HEK293 (cell line): ENCODE measurements at regions not wholly inside any gene's neighbourhood (a gene's known extent, or its start where the extent isn't known, plus 50 kb on each side); places are given as distances from the start of the nearest gene placed in this dataset.

ENCODE experiments used
- CTCF ChIA-PET: fragments of 350-600 bp; formaldehyde crosslinking; extraction: SDS; loops from one replicate; lab custom pipeline; 2021; ENCODE audit warnings: antibody characterized with exemption; lab: Yijun Ruan, JAX
- POLR2A ChIA-PET: fragments of 300-600 bp; formaldehyde crosslinking; extraction: SDS; loops from one replicate; lab custom pipeline; 2020; ENCODE audit warnings: antibody characterized with exemption, inconsistent platforms; lab: Yijun Ruan, JAX
- H3K27ac ChIP-seq: fragments of 200-500 bp; sonication (Bioruptor generic); 2 replicates; pipeline ENCODE4 v1.5.1; 2014; ENCODE audit warnings: low read depth, low read length, control low read depth, inconsistent platforms; ENCODE audit errors: extremely low read depth
- H3K36me3 ChIP-seq, 2 experiments: fragments of 200-500 bp in 1 of 2; sonication (Bioruptor generic) in 1 of 2; 1 replicate in 1 of 2; 2 replicates in 1 of 2; pipeline ENCODE4 v1.5.1; 2014 to 2017; ENCODE audit warnings: inconsistent platforms in 2 of 2, low read length in 2 of 2; ENCODE audit not compliant: control insufficient read depth in 2 of 2, insufficient read depth in 1 of 2
- H3K4me1 ChIP-seq: fragments of 200-500 bp; sonication (Bioruptor generic); 2 replicates; pipeline ENCODE4 v1.5.1; 2014; ENCODE audit warnings: mild to moderate bottlenecking, low read length, inconsistent platforms; ENCODE audit not compliant: control insufficient read depth, insufficient read depth
- H3K4me3 ChIP-seq: 2 replicates; pipeline ENCODE4 v1.5.1; 2011; ENCODE audit warnings: low read depth, mild to moderate bottlenecking, control low read depth, low read length, moderate library complexity
- H3K9me3 ChIP-seq: fragments of 200-500 bp; sonication (Bioruptor generic); 2 replicates; pipeline ENCODE4 v1.5.1; 2014; ENCODE audit warnings: low read depth, low read length, inconsistent platforms; ENCODE audit not compliant: control insufficient read depth, insufficient read depth
- ELK4 ChIP-seq: IDR thresholded peaks from 2 replicates; pipeline ENCODE4 v1.6.1; 2011; ENCODE audit warnings: mild to moderate bottlenecking, low read depth, low read length, borderline replicate concordance
- GLI2 ChIP-seq: fragments of 450-650 bp; formaldehyde crosslinking; IDR thresholded peaks from 2 replicates; pipeline ENCODE4; 2017; ENCODE audit warnings: missing biosample characterization, missing genetic modification characterization, low read depth, borderline replicate concordance
- GLIS2 ChIP-seq: fragments of 450-650 bp; formaldehyde crosslinking; IDR thresholded peaks from 2 replicates; pipeline ENCODE4 v1.5.1; 2016; ENCODE audit warnings: missing biosample characterization, missing genetic modification characterization
- MYNN ChIP-seq: fragments of 450-650 bp; formaldehyde crosslinking; IDR thresholded peaks from 2 replicates; pipeline ENCODE4 v1.5.1; 2016; ENCODE audit warnings: missing biosample characterization, missing genetic modification characterization, borderline replicate concordance
- ZBTB7A ChIP-seq: fragments of 450-650 bp; formaldehyde crosslinking; IDR thresholded peaks from 2 replicates; pipeline ENCODE4 v1.5.1; 2016; ENCODE audit warnings: low read depth, missing biosample characterization, missing genetic modification characterization
- ZIC2 ChIP-seq: fragments of 450-650 bp; formaldehyde crosslinking; IDR thresholded peaks from 2 replicates; pipeline ENCODE4 v1.5.1; 2016; ENCODE audit warnings: missing biosample characterization, missing genetic modification characterization
- ZNF121 ChIP-seq: fragments of 450-650 bp; formaldehyde crosslinking; IDR thresholded peaks from 2 replicates; pipeline ENCODE4 v1.5.1; 2016; ENCODE audit warnings: missing biosample characterization, missing genetic modification characterization
- ZNF155 ChIP-seq: fragments of 450-650 bp; formaldehyde crosslinking; IDR thresholded peaks from 2 replicates; pipeline ENCODE4 v1.5.1; 2016; ENCODE audit warnings: missing biosample characterization, missing genetic modification characterization
- ZNF23 ChIP-seq: fragments of 450-650 bp; formaldehyde crosslinking; IDR thresholded peaks from 2 replicates; pipeline ENCODE4 v1.5.1; 2016; ENCODE audit warnings: missing biosample characterization, missing genetic modification characterization, borderline replicate concordance
- ZNF324 ChIP-seq: fragments of 450-650 bp; formaldehyde crosslinking; IDR thresholded peaks from 2 replicates; pipeline ENCODE4 v1.5.1; 2016; ENCODE audit warnings: missing biosample characterization, missing genetic modification characterization
- ZNF362 ChIP-seq: fragments of 450-650 bp; formaldehyde crosslinking; IDR thresholded peaks from 2 replicates; pipeline ENCODE4 v1.5.1; 2016; ENCODE audit warnings: missing biosample characterization, missing genetic modification characterization
- ZNF37A ChIP-seq: fragments of 450-650 bp; IDR thresholded peaks from 2 replicates; pipeline ENCODE4 v1.5.1; 2018; ENCODE audit warnings: missing biosample characterization, missing genetic modification characterization
- ZNF398 ChIP-seq: fragments of 450-650 bp; formaldehyde crosslinking; IDR thresholded peaks from 2 replicates; pipeline ENCODE4 v1.5.1; 2017; ENCODE audit warnings: missing biosample characterization, missing genetic modification characterization
- ZNF416 ChIP-seq: fragments of 450-650 bp; formaldehyde crosslinking; IDR thresholded peaks from 2 replicates; pipeline ENCODE4 v1.5.1; 2016; ENCODE audit warnings: missing biosample characterization, missing genetic modification characterization
- ZNF510 ChIP-seq: fragments of 450-650 bp; formaldehyde crosslinking; IDR thresholded peaks from 2 replicates; pipeline ENCODE4 v1.5.1; 2018; ENCODE audit warnings: mild to moderate bottlenecking, missing genetic modification characterization, missing biosample characterization; ENCODE audit not compliant: insufficient replicate concordance
- ZNF529 ChIP-seq: fragments of 450-650 bp; formaldehyde crosslinking; IDR thresholded peaks from 2 replicates; pipeline ENCODE4 v1.5.1; 2017; ENCODE audit warnings: missing genetic modification characterization, missing biosample characterization; ENCODE audit not compliant: insufficient replicate concordance
- ZNF544 ChIP-seq: fragments of 450-650 bp; formaldehyde crosslinking; IDR thresholded peaks from 2 replicates; pipeline ENCODE4 v1.5.0; 2017; ENCODE audit warnings: missing biosample characterization, missing genetic modification characterization
- ZNF549 ChIP-seq: fragments of 450-650 bp; IDR thresholded peaks from 2 replicates; pipeline ENCODE4 v1.5.1; 2018; ENCODE audit warnings: missing biosample characterization, missing genetic modification characterization, mild to moderate bottlenecking, inconsistent platforms, moderate library complexity
- ZNF624 ChIP-seq: fragments of 450-650 bp; formaldehyde crosslinking; IDR thresholded peaks from 2 replicates; pipeline ENCODE4 v1.5.1; 2017; ENCODE audit warnings: missing biosample characterization, missing genetic modification characterization

- POLR2A ChIA-PET, result no interaction called here
- Histone ChIP-seq H3K4me3 (no peak overlapping the region), H3K36me3 (no peaks in the 10 kb centered on the region), H3K9me3 (no peaks in the 10 kb centered on the region), H3K27ac (no peak overlapping the region), H3K4me1 (no peaks in the 10 kb centered on the region)
- CTCF ChIA-PET, result no interaction called here
- TF ChIP-seq ZNF155 (no peak), ZNF37A (no peak), ZNF624 (tag by site-specific recombination) (no peak), GLIS2 (no peak), ELK4 (no peak), ZIC2 (no peak), ZNF324 (tag by site-specific recombination) (no peak)
Observed at GRCh38 chr11:25860677-25861450, 471.1 kb upstream of the ANO3 start.

GRCh38 chr11:25862159-25862558 is 469.8 kb upstream of the ANO3 start:
- TF ChIP-seq GLI2 (tag by site-specific recombination) (no peak), ZNF624 (tag by site-specific recombination) (no peak), ZNF324 (tag by site-specific recombination) (no peak), ZNF121 (tag by site-specific recombination) (no peak), ZNF23 (no peak)
- no peaks in the 10 kb centered on the region for H3K9me3 ChIP-seq
- no peaks in the 10 kb centered on the region for H3K36me3 ChIP-seq
- ChIA-PET CTCF (no interaction called here), POLR2A (no interaction called here)
- H3K27ac ChIP-seq, result no peak overlapping the region
- H3K4me3 ChIP-seq, result no peak overlapping the region
- H3K4me1 ChIP-seq, result no peaks in the 10 kb centered on the region

GRCh38 chr11:25863986-25864385 is 467.9 kb upstream of the ANO3 start:
- no peak for TF ChIP-seq ZNF544 (tag by site-specific recombination)
- no peak for TF ChIP-seq ZNF510 (tag by site-specific recombination)
- TF ChIP-seq ZNF529 (tag by site-specific recombination), result no peak
- TF ChIP-seq ZBTB7A (tag by site-specific recombination), result no peak
- TF ChIP-seq ZNF362 (tag by site-specific recombination), result no peak
- no peak for TF ChIP-seq ZNF549 (tag by site-specific recombination)
- no peak for TF ChIP-seq ZNF416 (tag by site-specific recombination)
- no peak for TF ChIP-seq ZNF324 (tag by site-specific recombination)
- TF ChIP-seq MYNN (tag by site-specific recombination), result no peak
- no peak for TF ChIP-seq ZNF398 (tag by site-specific recombination)
- TF ChIP-seq, all 188 proteins: peak for 0
- CTCF ChIA-PET, result no interaction called here
- Histone ChIP-seq H3K36me3 (no peaks in the 10 kb centered on the region), H3K27ac (no peak overlapping the region), H3K9me3 (no peaks in the 10 kb centered on the region), H3K4me1 (no peaks in the 10 kb centered on the region), H3K4me3 (no peak overlapping the region)
- POLR2A ChIA-PET, result no interaction called here
